GM18498 (cell line): ENCODE measurements at regions not wholly inside any gene's neighbourhood (a gene's known extent, or its start where the extent isn't known, plus 50 kb on each side); places are given as distances from the start of the nearest gene placed in this dataset.
"Not testable (repeated sequence)": the region's sequence is repeated elsewhere in the genome, so short reads cannot be mapped to it uniquely, and the experiment has no call there.

ENCODE experiments used
- ATAC-seq: cut with Tn5 transposase; IDR thresholded peaks from one replicate; pipeline ENCODE4 v1.9.1; 2021; ENCODE audit warnings: mild to moderate bottlenecking, moderate library complexity; ENCODE audit not compliant: unreplicated experiment

- ATAC-seq = no peak
Observed at GRCh38 chr14:43625294-43625693, 881.8 kb downstream of the FSCB start.

- no peak for ATAC-seq
Observed at GRCh38 chr14:43621282-43621681, 885.8 kb downstream of the FSCB start.

- ATAC-seq = no peak
Observed at GRCh38 chr14:43595096-43595772, 911.8 kb downstream of the FSCB start.

- ATAC-seq = no peak
Observed at GRCh38 chr14:43591776-43592175, 915.3 kb downstream of the FSCB start.

- ATAC-seq = no peak
Observed at GRCh38 chr14:43587183-43587582, 919.9 kb downstream of the FSCB start.

GRCh38 chr14:43579671-43580070, 927.4 kb downstream of the FSCB start:
- ATAC-seq = no peak

GRCh38 chr14:43568022-43568421, 939.1 kb downstream of the FSCB start:
- no peak for ATAC-seq

- ATAC-seq = no peak
Observed at GRCh38 chr14:43548368-43548767, 958.7 kb downstream of the FSCB start.

GRCh38 chr14:43547596-43547995, 959.5 kb downstream of the FSCB start:
- not testable (repeated sequence) for ATAC-seq

GRCh38 chr14:43541356-43541755, 965.7 kb downstream of the FSCB start:
- ATAC-seq = no peak

GRCh38 chr14:43540948-43541347, 966.1 kb downstream of the FSCB start:
- no peak for ATAC-seq

- no peak for ATAC-seq
Observed at GRCh38 chr14:43539210-43539609, 967.9 kb downstream of the FSCB start.

- ATAC-seq = no peak
Observed at GRCh38 chr14:43535231-43535838, 971.7 kb downstream of the FSCB start.

GRCh38 chr14:43532825-43533416, 974.2 kb downstream of the FSCB start:
- no peak for ATAC-seq

GRCh38 chr14:43528321-43528720, 978.8 kb downstream of the FSCB start:
- no peak for ATAC-seq

GRCh38 chr14:43525658-43526057, 981.4 kb downstream of the FSCB start:
- ATAC-seq = no peak

GRCh38 chr14:43522901-43523300, 984.2 kb downstream of the FSCB start:
- ATAC-seq = no peak

GRCh38 chr14:43522191-43522590, 984.9 kb downstream of the FSCB start:
- no peak for ATAC-seq

GRCh38 chr14:43503508-43503907, 1003.6 kb downstream of the FSCB start:
- no peak for ATAC-seq

GRCh38 chr14:43492359-43492758, 1014.7 kb downstream of the FSCB start:
- not testable (repeated sequence) for ATAC-seq

GRCh38 chr14:43483415-43483814, 1023.7 kb downstream of the FSCB start:
- ATAC-seq = no peak

GRCh38 chr14:43481864-43482263, 1025.2 kb downstream of the FSCB start:
- ATAC-seq = no peak
